HG03575 (cell line): ENCODE measurements at regions not wholly inside any gene's neighbourhood (a gene's known extent, or its start where the extent isn't known, plus 50 kb on each side); places are given as distances from the start of the nearest gene placed in this dataset.

Experiments
- ATAC-seq: cut with Tn5 transposase; IDR thresholded peaks from one replicate; pipeline ENCODE4 v1.9.1; 2021; ENCODE audit not compliant: unreplicated experiment, insufficient number of reproducible peaks, low FRiP score; ENCODE audit errors: extremely low read depth

- no peak for ATAC-seq
Observed at GRCh38 chr1:189819751-189820150, 657.9 kb downstream of the BRINP3 start.

- ATAC-seq = no peak
Observed at GRCh38 chr1:189821833-189822232, 655.8 kb downstream of the BRINP3 start.

- no peak for ATAC-seq
Observed at GRCh38 chr1:189834813-189835212, 642.9 kb downstream of the BRINP3 start.

DNA sequence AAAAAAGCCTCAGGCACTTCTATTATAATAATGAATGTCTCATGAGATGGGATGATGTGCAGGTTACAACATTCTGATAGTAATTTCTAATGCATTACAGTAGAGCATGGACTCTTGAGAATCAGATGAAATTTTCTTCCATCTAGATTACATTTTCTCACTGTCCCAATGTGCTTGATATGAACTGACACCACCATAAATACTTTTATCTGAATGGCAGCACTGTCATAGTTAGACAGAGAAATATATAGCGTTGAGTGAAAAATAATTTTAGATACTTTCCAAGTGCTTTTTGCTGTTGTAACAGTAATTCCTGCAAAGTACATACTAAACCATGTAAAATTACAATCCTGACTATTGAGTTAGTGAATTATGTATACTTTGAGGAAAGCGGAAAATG lies 630.1 kb downstream of the BRINP3 start:
- no peak for ATAC-seq

GRCh38 chr1:189851806-189852367 lies 625.8 kb downstream of the BRINP3 start:
- no peak for ATAC-seq

DNA sequence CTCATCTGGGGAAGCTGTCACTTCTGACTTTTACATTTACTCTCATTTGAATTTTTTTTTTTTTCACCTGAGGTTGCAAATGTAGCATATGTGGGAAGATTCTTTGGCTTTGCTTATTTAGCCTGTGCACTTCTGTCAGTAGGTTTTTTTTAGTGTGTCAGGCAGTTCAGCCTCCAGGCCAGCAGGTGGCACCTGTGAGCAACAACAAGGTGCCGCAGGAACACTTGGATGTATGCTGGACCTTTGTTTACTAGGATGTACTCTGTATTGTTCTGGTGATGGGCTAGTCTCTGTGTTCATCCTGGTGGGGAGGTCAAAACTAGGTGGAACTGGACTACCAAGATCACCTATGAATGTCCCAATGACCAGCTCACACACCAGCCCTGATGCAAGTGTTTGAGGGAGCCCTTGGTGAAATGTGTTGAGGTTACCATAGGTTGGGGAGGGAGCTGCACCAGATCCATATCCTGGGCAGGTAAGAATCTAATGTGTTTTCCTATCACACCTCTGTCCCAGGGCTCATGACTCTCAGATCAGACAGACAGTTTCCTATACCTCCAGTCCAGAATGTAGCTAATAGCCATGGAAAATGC lies 618.2 kb downstream of the BRINP3 start:
- no peak for ATAC-seq

DNA sequence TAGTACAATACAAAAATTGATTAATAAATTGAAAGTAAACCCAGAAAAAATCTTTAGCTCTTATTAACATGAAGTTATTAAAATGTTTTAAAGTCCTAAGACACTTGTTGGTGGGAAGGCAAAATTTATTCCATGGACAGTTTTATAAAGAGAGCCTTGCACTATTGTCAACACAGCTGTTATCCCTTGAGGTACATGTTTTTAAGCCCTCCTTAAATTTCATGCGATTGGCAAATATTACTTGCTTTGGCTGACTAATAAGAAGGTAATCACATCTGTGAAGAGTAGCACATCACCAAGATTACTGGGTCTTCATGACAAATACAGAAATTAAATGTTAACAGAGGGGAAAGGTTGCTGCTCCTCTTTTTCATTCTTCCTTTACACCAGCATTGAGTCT lies 611.1 kb downstream of the BRINP3 start:
- ATAC-seq = no peak

- ATAC-seq = no peak
Observed at GRCh38 chr1:189868021-189868420, 609.6 kb downstream of the BRINP3 start.

- ATAC-seq = no peak
Observed at GRCh38 chr1:189874715-189875435, 602.8 kb downstream of the BRINP3 start.

GRCh38 chr1:189880135-189880534 lies 597.5 kb downstream of the BRINP3 start:
- no peak for ATAC-seq

- no peak for ATAC-seq
Observed at GRCh38 chr1:189899686-189900425, 577.8 kb downstream of the BRINP3 start.

GRCh38 chr1:189904509-189904908 lies 573.2 kb downstream of the BRINP3 start:
- ATAC-seq = no peak

GRCh38 chr1:189908113-189908512 lies 569.6 kb downstream of the BRINP3 start:
- ATAC-seq = no peak

GRCh38 chr1:189921613-189922012 lies 556.1 kb downstream of the BRINP3 start:
- ATAC-seq = no peak

DNA sequence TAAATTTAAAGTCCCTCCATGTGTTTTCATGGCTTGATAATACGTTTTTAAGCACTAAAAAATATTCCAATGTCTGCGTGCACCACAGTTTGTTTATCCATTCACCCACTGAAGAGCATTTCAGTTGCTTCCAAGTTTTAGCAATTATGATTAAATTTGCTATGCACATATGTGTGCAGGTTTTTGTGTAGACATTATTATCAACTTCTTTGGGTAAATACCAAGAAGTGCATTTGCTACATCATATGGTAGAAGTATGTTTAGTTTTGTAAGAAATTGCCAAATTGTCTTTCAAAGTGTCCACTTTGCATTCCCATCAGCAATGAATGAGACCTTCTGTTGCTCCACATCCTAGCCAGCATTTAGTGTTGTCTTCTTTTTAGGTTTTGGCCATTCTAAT lies 550.0 kb downstream of the BRINP3 start:
- no peak for ATAC-seq

GRCh38 chr1:189929501-189930099 lies 548.1 kb downstream of the BRINP3 start:
- no peak for ATAC-seq

- no peak for ATAC-seq
Observed at GRCh38 chr1:189936861-189937260, 540.8 kb downstream of the BRINP3 start.

DNA sequence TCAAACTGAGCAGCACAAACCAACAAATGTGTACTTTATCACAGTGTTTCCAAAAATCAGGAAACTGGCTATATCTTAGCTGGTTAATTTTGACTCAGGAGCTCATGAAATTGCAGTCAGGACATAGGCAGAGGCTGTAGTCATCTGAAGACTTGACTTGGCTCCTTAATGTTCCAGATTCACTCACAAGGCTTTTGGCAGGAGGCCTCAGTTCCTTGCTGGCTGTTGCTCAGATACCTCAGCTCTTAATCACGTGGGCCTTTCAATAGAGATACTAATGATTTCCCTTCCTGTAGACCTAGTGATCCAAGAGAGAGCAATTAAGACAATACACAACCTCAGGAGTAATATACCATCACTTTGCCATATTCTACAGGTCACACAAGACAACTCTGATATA lies 537.7 kb downstream of the BRINP3 start:
- ATAC-seq = no peak

DNA sequence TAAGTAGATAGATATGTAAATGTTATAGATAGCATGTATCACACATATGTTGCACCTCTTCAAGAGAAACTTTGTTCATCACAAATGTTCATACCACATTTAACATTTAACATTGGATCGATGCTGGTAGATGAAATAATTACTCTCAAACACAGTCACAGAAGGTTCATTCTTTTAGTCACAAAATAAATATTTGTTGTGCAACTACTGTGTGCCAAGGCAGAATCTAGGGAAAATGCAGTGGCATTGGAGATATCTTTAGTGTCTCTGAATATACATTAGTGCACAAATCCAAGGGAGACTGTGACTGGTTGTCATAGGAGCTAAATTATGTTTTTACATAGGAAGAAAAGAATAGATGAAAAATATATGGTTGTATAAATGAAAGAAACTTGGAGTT lies 535.7 kb downstream of the BRINP3 start:
- no peak for ATAC-seq

DNA sequence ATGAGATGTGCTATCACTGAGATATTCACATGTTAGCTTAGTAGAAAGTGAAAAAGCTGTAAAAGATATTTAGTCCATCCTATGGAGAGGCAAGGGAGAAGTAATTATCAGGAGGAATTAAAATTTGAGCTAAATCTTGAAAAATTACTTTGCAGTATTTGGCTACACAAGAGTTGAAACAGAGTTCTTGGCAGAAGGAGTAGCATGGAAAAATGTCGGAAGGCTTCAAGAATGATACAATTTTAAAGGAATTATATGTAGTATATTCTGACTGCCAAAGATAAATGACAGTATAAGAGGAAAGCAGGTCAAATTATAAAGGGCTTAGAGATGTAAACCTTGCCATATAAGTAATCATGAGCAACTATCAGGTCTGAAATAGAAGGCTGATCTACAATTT lies 518.9 kb downstream of the BRINP3 start:
- ATAC-seq = no peak
